OCI-LY1 (cell line): ENCODE measurements at regions not wholly inside any gene's neighbourhood (a gene's known extent, or its start where the extent isn't known, plus 50 kb on each side); places are given as distances from the start of the nearest gene placed in this dataset.

Source experiments
- H2AFZ ChIP-seq: fragments of 200-600 bp; sonication (generic), shearing (Covaris generic); 2 replicates; pipeline ENCODE4 v1.6.0; 2014; ENCODE audit warnings: antibody characterized with exemption, mild to moderate bottlenecking, low read length
- H3F3A ChIP-seq: fragments of 200-600 bp; sonication (generic), shearing (Covaris generic); 2 replicates; pipeline ENCODE4 v1.6.0; 2014; ENCODE audit warnings: mild to moderate bottlenecking, antibody characterized with exemption, low read length, moderate library complexity; ENCODE audit not compliant: insufficient read depth
- H3K27ac ChIP-seq: fragments of 200-600 bp; sonication (generic); 2 replicates; pipeline ENCODE4 v1.5.1; 2014; ENCODE audit warnings: low read length, mixed run types, mild to moderate bottlenecking, low read depth; ENCODE audit not compliant: poor library complexity, severe bottlenecking
- H3K27me3 ChIP-seq: fragments of 200-600 bp; sonication (generic); 2 replicates; pipeline ENCODE4 v1.6.0; 2014; ENCODE audit warnings: antibody characterized with exemption, mild to moderate bottlenecking, low read length, moderate library complexity; ENCODE audit not compliant: insufficient read depth
- H3K36me3 ChIP-seq: fragments of 200-600 bp; sonication (generic); 2 replicates; pipeline ENCODE4 v1.6.1; 2014; ENCODE audit warnings: mild to moderate bottlenecking, antibody characterized with exemption, low read length, moderate library complexity, mixed read lengths; ENCODE audit not compliant: insufficient read depth
- H3K4me1 ChIP-seq: fragments of 200-600 bp; sonication (generic); 2 replicates; pipeline ENCODE4 v1.5.1; 2014; ENCODE audit warnings: mild to moderate bottlenecking, low read length, moderate library complexity; ENCODE audit not compliant: insufficient read depth, severe bottlenecking
- H3K4me2 ChIP-seq: fragments of 200-600 bp; sonication (generic), shearing (Covaris generic); 2 replicates; pipeline ENCODE4 v1.6.1; 2014; ENCODE audit warnings: low read length
- H3K4me3 ChIP-seq: fragments of 200-600 bp; sonication (generic); 2 replicates; pipeline ENCODE4 v1.5.1; 2014; ENCODE audit warnings: low read length, low read depth, mild to moderate bottlenecking, mixed read lengths; ENCODE audit not compliant: poor library complexity, severe bottlenecking
- H3K79me2 ChIP-seq: fragments of 200-600 bp; shearing (Covaris generic); 2 replicates; pipeline ENCODE4 v1.6.1; 2016; ENCODE audit warnings: mixed run types, low read length, mixed read lengths; ENCODE audit not compliant: insufficient read depth
- H3K9ac ChIP-seq: fragments of 200-600 bp; sonication (generic), shearing (Covaris generic); 2 replicates; pipeline ENCODE4 v1.6.1; 2014; ENCODE audit warnings: mild to moderate bottlenecking, low read length, mixed read lengths
- H3K9me2 ChIP-seq: fragments of 200-600 bp; sonication (generic), shearing (Covaris generic); 2 replicates; pipeline ENCODE4 v1.6.1; 2014; ENCODE audit warnings: low read depth, mild to moderate bottlenecking, low read length, mixed read lengths
- H3K9me3 ChIP-seq: fragments of 200-600 bp; shearing (Covaris generic); 2 replicates; pipeline ENCODE4 v1.6.1; 2014; ENCODE audit warnings: low read length, mixed read lengths
- H4K20me1 ChIP-seq: fragments of 200-600 bp; sonication (generic), shearing (Covaris generic); 2 replicates; pipeline ENCODE4 v1.6.0; 2016; ENCODE audit warnings: mild to moderate bottlenecking, low read length; ENCODE audit not compliant: insufficient read depth
- EZH2 ChIP-seq: fragments of 200-600 bp; sonication (generic), shearing (Covaris generic); IDR thresholded peaks from 2 replicates; pipeline ENCODE4 v1.8.0; 2017; ENCODE audit warnings: borderline replicate concordance, mixed run types, mild to moderate bottlenecking, antibody characterized with exemption, low read length, moderate library complexity, mixed read lengths
- TF ChIP-seq, protein P1 (sequence below): fragments of 200-600 bp; sonication (generic), shearing (Covaris generic); IDR thresholded peaks from 2 replicates; pipeline ENCODE4 v1.5.1; 2017; ENCODE audit warnings: mild to moderate bottlenecking, antibody characterized with exemption, low read length, moderate library complexity, mixed read lengths

DNA sequence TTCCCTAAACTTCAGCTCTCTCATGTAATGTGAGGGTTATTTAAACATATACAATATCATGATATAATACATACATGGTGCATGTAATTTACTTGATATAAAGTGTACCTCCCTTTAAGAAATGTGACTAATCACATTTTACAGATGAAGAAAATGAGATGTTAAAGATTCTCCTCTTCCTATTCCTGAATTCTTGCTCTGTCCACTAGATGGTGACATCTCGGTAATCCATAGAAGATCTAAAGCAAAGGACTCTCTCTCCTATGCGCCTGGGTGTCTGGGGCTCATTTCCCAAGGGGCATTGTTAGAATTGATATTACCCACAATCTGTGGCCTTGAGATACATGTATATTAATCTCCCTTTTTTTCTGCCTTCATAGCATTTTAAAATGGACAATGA, 804.9 kb downstream of the RAB28 start:
- no peaks in the 10 kb centered on the region for H3K79me2 ChIP-seq
- H3K27me3 ChIP-seq, result no peaks in the 10 kb centered on the region
- H3K36me3 ChIP-seq, result no peaks in the 10 kb centered on the region
- no peaks in the 10 kb centered on the region for H4K20me1 ChIP-seq
- no peak overlapping the region for H2AFZ ChIP-seq
- no peaks in the 10 kb centered on the region for H3K9me2 ChIP-seq
- H3K4me1 ChIP-seq, result no peaks in the 10 kb centered on the region
- H3K9ac ChIP-seq, result no peak overlapping the region
- no peaks in the 10 kb centered on the region for H3F3A ChIP-seq
- H3K27ac ChIP-seq, result no peak overlapping the region
- no peak for TF ChIP-seq EZH2
- TF ChIP-seq, protein P1, sequence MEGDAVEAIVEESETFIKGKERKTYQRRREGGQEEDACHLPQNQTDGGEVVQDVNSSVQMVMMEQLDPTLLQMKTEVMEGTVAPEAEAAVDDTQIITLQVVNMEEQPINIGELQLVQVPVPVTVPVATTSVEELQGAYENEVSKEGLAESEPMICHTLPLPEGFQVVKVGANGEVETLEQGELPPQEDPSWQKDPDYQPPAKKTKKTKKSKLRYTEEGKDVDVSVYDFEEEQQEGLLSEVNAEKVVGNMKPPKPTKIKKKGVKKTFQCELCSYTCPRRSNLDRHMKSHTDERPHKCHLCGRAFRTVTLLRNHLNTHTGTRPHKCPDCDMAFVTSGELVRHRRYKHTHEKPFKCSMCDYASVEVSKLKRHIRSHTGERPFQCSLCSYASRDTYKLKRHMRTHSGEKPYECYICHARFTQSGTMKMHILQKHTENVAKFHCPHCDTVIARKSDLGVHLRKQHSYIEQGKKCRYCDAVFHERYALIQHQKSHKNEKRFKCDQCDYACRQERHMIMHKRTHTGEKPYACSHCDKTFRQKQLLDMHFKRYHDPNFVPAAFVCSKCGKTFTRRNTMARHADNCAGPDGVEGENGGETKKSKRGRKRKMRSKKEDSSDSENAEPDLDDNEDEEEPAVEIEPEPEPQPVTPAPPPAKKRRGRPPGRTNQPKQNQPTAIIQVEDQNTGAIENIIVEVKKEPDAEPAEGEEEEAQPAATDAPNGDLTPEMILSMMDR, result 0 out of 2 replicates have a peak, but pooled peaks have one; percentile 12
- H3K4me3 ChIP-seq, result no peak overlapping the region
- H3K4me2 ChIP-seq, result no peak overlapping the region
- H3K9me3 ChIP-seq, result no peaks in the 10 kb centered on the region

DNA sequence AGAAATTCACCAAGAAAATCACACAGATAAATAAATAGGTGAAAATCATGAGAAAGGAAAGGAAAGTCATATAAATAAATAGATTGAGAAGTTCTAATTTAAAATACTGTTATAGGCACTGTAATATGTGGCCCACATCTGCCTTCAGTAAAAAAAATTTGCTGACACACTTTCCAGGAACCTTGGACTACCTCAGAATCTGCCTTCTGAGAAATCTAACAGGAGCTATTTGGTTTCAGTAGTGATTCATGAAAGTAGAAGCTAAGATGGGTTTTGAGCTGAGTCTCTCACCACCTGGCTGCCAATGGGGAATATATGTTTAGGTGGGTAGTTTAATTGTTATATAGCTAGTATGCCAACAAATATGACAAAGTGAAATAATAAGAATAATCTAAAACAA, 810.0 kb downstream of the RAB28 start:
- no peaks in the 10 kb centered on the region for H3K4me1 ChIP-seq
- H3K9me3 ChIP-seq, result no peaks in the 10 kb centered on the region
- no peaks in the 10 kb centered on the region for H3K79me2 ChIP-seq
- no peak overlapping the region for H2AFZ ChIP-seq
- H3K27me3 ChIP-seq, result no peaks in the 10 kb centered on the region
- H3K36me3 ChIP-seq, result no peaks in the 10 kb centered on the region
- no peak overlapping the region for H3K4me2 ChIP-seq
- no peaks in the 10 kb centered on the region for H3K9me2 ChIP-seq
- no peak overlapping the region for H3K4me3 ChIP-seq
- H4K20me1 ChIP-seq, result no peaks in the 10 kb centered on the region
- no peak overlapping the region for H3K27ac ChIP-seq
- no peak overlapping the region for H3K9ac ChIP-seq
- TF ChIP-seq EZH2, result no peak
- TF ChIP-seq, protein P1, result no peak
- H3F3A ChIP-seq, result no peaks in the 10 kb centered on the region

DNA sequence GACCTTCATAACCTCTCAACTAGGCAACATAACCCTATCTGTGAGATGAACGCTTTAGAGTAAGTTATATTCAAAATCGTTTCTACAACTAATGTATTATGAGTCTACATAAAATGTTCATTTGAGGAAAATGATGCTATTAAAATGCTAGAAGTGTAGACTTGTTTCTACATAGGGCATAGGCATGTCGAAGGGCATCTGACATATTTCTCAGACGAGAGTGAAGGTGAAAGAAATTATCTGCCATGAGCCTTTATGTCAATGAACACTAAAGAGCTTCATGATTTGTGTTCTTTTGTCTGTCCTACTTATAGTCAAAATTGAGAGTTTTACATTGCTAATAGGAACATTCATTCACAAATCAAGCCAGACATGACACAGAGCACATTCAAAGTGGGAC, 811.8 kb downstream of the RAB28 start:
- Histone ChIP-seq H3K36me3 (no peaks in the 10 kb centered on the region), H3K27ac (no peak overlapping the region), H2AFZ (no peak overlapping the region), H3K4me2 (no peak overlapping the region), H3F3A (no peaks in the 10 kb centered on the region), H3K27me3 (no peaks in the 10 kb centered on the region), H3K9me3 (no peaks in the 10 kb centered on the region), H3K4me3 (no peak overlapping the region), H4K20me1 (no peaks in the 10 kb centered on the region), H3K79me2 (no peaks in the 10 kb centered on the region), H3K9ac (no peak overlapping the region), H3K4me1 (no peaks in the 10 kb centered on the region), H3K9me2 (no peaks in the 10 kb centered on the region)
- TF ChIP-seq, protein P1, result no peak
- no peak for TF ChIP-seq EZH2
